Thyroid gland (tissue), 4 donors: ENCODE measurements at regions not wholly inside any gene's neighbourhood (a gene's known extent, or its start where the extent isn't known, plus 50 kb on each side); places are given as distances from the start of the nearest gene placed in this dataset.

ENCODE experiments used
- POLR2A ChIP-seq, 2 donors: fragments of 450-650 bp; IDR thresholded peaks; one replicate each; pipeline ENCODE4 v1.6.1; 2017; ENCODE audit warnings: antibody characterized with exemption in 2 of 2, mild to moderate bottlenecking in 2 of 2, moderate library complexity in 1 of 2
- TF ChIP-seq, protein P1 (sequence below), 6 experiments: fragments of 200-600 bp in 3 of 6; fragments of 450-650 bp in 3 of 6; sonication (generic) in 3 of 6; IDR thresholded peaks; one replicate each; pipeline ENCODE4 v1.5.1; 2016 to 2019; ENCODE audit warnings: antibody characterized with exemption in 6 of 6, mild to moderate bottlenecking in 2 of 6, inconsistent platforms in 1 of 6, moderate library complexity in 1 of 6

DNA sequence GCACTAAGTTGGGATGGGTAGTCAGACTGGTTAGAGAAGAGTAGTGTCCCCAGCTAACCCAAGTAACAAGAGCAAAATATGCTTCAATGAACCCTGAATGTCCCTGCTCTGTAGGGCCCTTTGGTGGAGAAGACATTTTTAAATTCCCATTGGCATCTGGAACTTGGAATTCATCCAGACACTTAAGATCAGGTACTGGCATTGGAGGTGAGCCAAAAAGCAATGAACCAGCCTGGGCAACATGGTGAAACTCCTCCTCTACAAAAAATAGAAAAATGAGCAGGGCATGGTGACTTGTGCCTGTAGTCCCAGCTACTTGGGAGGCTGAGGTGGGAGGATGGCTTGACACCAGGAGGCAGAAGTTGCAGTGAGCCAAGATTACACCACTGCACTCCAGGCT lies 58.9 kb upstream of the ZNF618 start:
- TF ChIP-seq, protein P1, sequence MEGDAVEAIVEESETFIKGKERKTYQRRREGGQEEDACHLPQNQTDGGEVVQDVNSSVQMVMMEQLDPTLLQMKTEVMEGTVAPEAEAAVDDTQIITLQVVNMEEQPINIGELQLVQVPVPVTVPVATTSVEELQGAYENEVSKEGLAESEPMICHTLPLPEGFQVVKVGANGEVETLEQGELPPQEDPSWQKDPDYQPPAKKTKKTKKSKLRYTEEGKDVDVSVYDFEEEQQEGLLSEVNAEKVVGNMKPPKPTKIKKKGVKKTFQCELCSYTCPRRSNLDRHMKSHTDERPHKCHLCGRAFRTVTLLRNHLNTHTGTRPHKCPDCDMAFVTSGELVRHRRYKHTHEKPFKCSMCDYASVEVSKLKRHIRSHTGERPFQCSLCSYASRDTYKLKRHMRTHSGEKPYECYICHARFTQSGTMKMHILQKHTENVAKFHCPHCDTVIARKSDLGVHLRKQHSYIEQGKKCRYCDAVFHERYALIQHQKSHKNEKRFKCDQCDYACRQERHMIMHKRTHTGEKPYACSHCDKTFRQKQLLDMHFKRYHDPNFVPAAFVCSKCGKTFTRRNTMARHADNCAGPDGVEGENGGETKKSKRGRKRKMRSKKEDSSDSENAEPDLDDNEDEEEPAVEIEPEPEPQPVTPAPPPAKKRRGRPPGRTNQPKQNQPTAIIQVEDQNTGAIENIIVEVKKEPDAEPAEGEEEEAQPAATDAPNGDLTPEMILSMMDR (IDR thresholded peaks at IDR 0.05) = no peak
- TF ChIP-seq POLR2A (IDR thresholded peaks at IDR 0.05) = no peak
